Activated CD8-positive, alpha-beta memory T cell treated with anti-CD3 and anti-CD28 coated beads for 36 hours (primary cell): ENCODE measurements at regions not wholly inside any gene's neighbourhood (a gene's known extent, or its start where the extent isn't known, plus 50 kb on each side); places are given as distances from the start of the nearest gene placed in this dataset.

Experiments
- CTCF ChIA-PET: fragments of 350-600 bp; sonication (Branson Sonifier 250); formaldehyde crosslinking; loops from one replicate; lab custom pipeline; 2021; ENCODE audit warnings: antibody characterized with exemption; lab: Charles Lee
- POLR2A ChIA-PET: fragments of 350-600 bp; sonication (Branson Sonifier 250); formaldehyde crosslinking; loops from one replicate; lab custom pipeline; 2021; ENCODE audit warnings: antibody characterized with exemption; lab: Charles Lee

GRCh38 chr16:63244631-63245030 lies 1208.4 kb upstream of the CDH8 start:
- POLR2A ChIA-PET, result no interaction called here
- CTCF ChIA-PET, result no interaction called here

- CTCF ChIA-PET, result no interaction called here
Measured at GRCh38 chr16:63241497-63242028, 1205.3 kb upstream of the CDH8 start.

GRCh38 chr16:63239065-63239570 lies 1202.9 kb upstream of the CDH8 start:
- POLR2A ChIA-PET, result no interaction called here

More at GRCh38 chr16:63241497-63242028, 1205.3 kb upstream of the CDH8 start:
- POLR2A ChIA-PET, result no interaction called here

GRCh38 chr16:63230421-63231040 lies 1194.3 kb upstream of the CDH8 start:
- ChIA-PET POLR2A (no interaction called here), CTCF (no interaction called here)

More at GRCh38 chr16:63239065-63239570, 1202.9 kb upstream of the CDH8 start:
- CTCF ChIA-PET, result no interaction called here

- ChIA-PET CTCF (no interaction called here), POLR2A (no interaction called here)
Measured at GRCh38 chr16:63228259-63228658, 1192.0 kb upstream of the CDH8 start.

GRCh38 chr16:63223851-63224250 lies 1187.6 kb upstream of the CDH8 start:
- ChIA-PET POLR2A (no interaction called here), CTCF (interaction anchor here (0.7 kb wide), 1 partner anchor 12 kb away, joined by 4 read pairs; no protein-coding TSS in a partner anchor)

GRCh38 chr16:63216696-63217423 lies 1180.6 kb upstream of the CDH8 start:
- CTCF ChIA-PET, result no interaction called here
- POLR2A ChIA-PET, result no interaction called here

GRCh38 chr16:63201851-63202250 lies 1165.6 kb upstream of the CDH8 start:
- ChIA-PET POLR2A (no interaction called here), CTCF (no interaction called here)

- CTCF ChIA-PET, result no interaction called here
Measured at GRCh38 chr16:63200940-63201339, 1164.7 kb upstream of the CDH8 start.

GRCh38 chr16:63195336-63195735 lies 1159.1 kb upstream of the CDH8 start:
- ChIA-PET POLR2A (no interaction called here), CTCF (no interaction called here)

More at GRCh38 chr16:63200940-63201339, 1164.7 kb upstream of the CDH8 start:
- POLR2A ChIA-PET, result no interaction called here

GRCh38 chr16:63192980-63193379 lies 1156.7 kb upstream of the CDH8 start:
- ChIA-PET POLR2A (no interaction called here), CTCF (no interaction called here)

GRCh38 chr16:63188086-63188771 lies 1152.0 kb upstream of the CDH8 start:
- ChIA-PET CTCF (no interaction called here), POLR2A (no interaction called here)

- ChIA-PET POLR2A (no interaction called here), CTCF (no interaction called here)
Measured at GRCh38 chr16:63187638-63188037, 1151.4 kb upstream of the CDH8 start.

GRCh38 chr16:63185235-63185780 lies 1149.1 kb upstream of the CDH8 start:
- ChIA-PET CTCF (no interaction called here), POLR2A (no interaction called here)

GRCh38 chr16:63183743-63184142 lies 1147.5 kb upstream of the CDH8 start:
- POLR2A ChIA-PET, result no interaction called here

GRCh38 chr16:63175313-63175712 lies 1139.1 kb upstream of the CDH8 start:
- ChIA-PET POLR2A (no interaction called here), CTCF (no interaction called here)

More at GRCh38 chr16:63183743-63184142, 1147.5 kb upstream of the CDH8 start:
- CTCF ChIA-PET, result no interaction called here

GRCh38 chr16:63174801-63175200 lies 1138.6 kb upstream of the CDH8 start:
- ChIA-PET POLR2A (no interaction called here), CTCF (no interaction called here)

GRCh38 chr16:63171545-63171944 lies 1135.3 kb upstream of the CDH8 start:
- POLR2A ChIA-PET, result no interaction called here

GRCh38 chr16:63169100-63169499 lies 1132.9 kb upstream of the CDH8 start:
- CTCF ChIA-PET, result no interaction called here

More at GRCh38 chr16:63171545-63171944, 1135.3 kb upstream of the CDH8 start:
- CTCF ChIA-PET, result no interaction called here

GRCh38 chr16:63157818-63158217 lies 1121.6 kb upstream of the CDH8 start:
- POLR2A ChIA-PET, result no interaction called here
- CTCF ChIA-PET, result no interaction called here

More at GRCh38 chr16:63169100-63169499, 1132.9 kb upstream of the CDH8 start:
- POLR2A ChIA-PET, result no interaction called here
